GM12878 (cell line): ENCODE measurements at regions not wholly inside any gene's neighbourhood (a gene's known extent, or its start where the extent isn't known, plus 50 kb on each side); places are given as distances from the start of the nearest gene placed in this dataset.

ENCODE experiments used
- ATAC-seq: fragments of 200-7000 bp; cut with Tn5 transposase; 3 replicates; pipeline ENCODE4 v1.9.1; 2020; ENCODE audit warnings: mild to moderate bottlenecking, moderate library complexity
- BruUV-seq: library from RNA; stranded (reverse); fragments of 400-500 nt; replicated peaks from 2 replicates; lab custom pipeline; 2021; lab: Mats Ljungman, UMichigan
- CTCF ChIA-PET: fragments of 300-600 bp; sonication (Branson Sonifier 250); formaldehyde crosslinking; extraction: SDS; loops from one replicate; lab custom pipeline; 2021; ENCODE audit warnings: inconsistent platforms; lab: Yijun Ruan, JAX
- POLR2A ChIA-PET: fragments of 350-600 bp; formaldehyde crosslinking; extraction: SDS; loops from one replicate; lab custom pipeline; 2021; ENCODE audit warnings: inconsistent platforms; lab: Charles Lee
- RAD21 ChIA-PET: fragments of 300-600 bp; sonication (Branson Sonifier 250); formaldehyde crosslinking; loops from one replicate; lab custom pipeline; 2023; ENCODE audit warnings: antibody characterized with exemption; ENCODE audit not compliant: unreplicated experiment; lab: Charles Lee
- SMC1A ChIA-PET: fragments of 300-600 bp; sonication (Branson Sonifier 250); formaldehyde crosslinking; loops from one replicate; lab custom pipeline; 2023; ENCODE audit not compliant: unreplicated experiment, uncharacterized antibody; lab: Charles Lee
- DNase-seq: peaks from one replicate; pipeline ENCODE4 v3.0.0-alpha.2; 2011; ENCODE audit warnings: low read depth, low spot score
- FAIRE-seq: peaks from 3 replicates; lab custom pipeline; 2011; peaks lifted over from hg19 to GRCh38; lab: Jason Lieb, UNC
- H2AFZ ChIP-seq: 2 replicates; pipeline ENCODE4 v1.6.0; 2011; ENCODE audit warnings: low read depth, low read length, control low read depth; ENCODE audit not compliant: control insufficient read depth
- H3K27ac ChIP-seq: 2 replicates; pipeline ENCODE4 v1.5.1; 2011; ENCODE audit warnings: control low read depth; ENCODE audit not compliant: control insufficient read depth, insufficient read depth
- H3K27me3 ChIP-seq, 2 experiments: replicated peaks in 1 of 2; 2 replicates each; pipeline versions ENCODE4 v1.6.0 to v1.6.1; 2011; ENCODE audit warnings: low read length in 1 of 2; ENCODE audit not compliant: control insufficient read depth in 2 of 2, insufficient read depth in 2 of 2
- H3K36me3 ChIP-seq, 2 experiments: 2 replicates each; pipeline ENCODE4 v1.5.1; 2011; ENCODE audit warnings: low read length in 1 of 2; ENCODE audit not compliant: control insufficient read depth in 2 of 2, insufficient read depth in 2 of 2
- H3K4me1 ChIP-seq: 2 replicates; pipeline ENCODE4 v1.6.1; 2011; ENCODE audit warnings: mild to moderate bottlenecking, low read length, moderate library complexity, mixed read lengths; ENCODE audit not compliant: control insufficient read depth, insufficient read depth
- H3K4me2 ChIP-seq: 2 replicates; pipeline ENCODE4 v1.6.0; 2011; ENCODE audit warnings: control low read depth; ENCODE audit not compliant: control insufficient read depth, insufficient read depth
- H3K4me3 ChIP-seq: fragments of 200-600 bp; sonication (generic); 2 replicates; pipeline ENCODE4 v1.5.1; 2016
- H3K79me2 ChIP-seq: 2 replicates; pipeline ENCODE4 v1.6.0; 2011; ENCODE audit warnings: low read length; ENCODE audit not compliant: control insufficient read depth, insufficient read depth
- H3K9ac ChIP-seq: 2 replicates; pipeline ENCODE4 v1.8.0; 2011; ENCODE audit warnings: low read length, control low read depth, mixed read lengths; ENCODE audit not compliant: control insufficient read depth, insufficient read depth
- H3K9me3 ChIP-seq: replicated peaks from 3 replicates; pipeline ENCODE4 v1.5.1; 2011; ENCODE audit warnings: mild to moderate bottlenecking, low read length; ENCODE audit not compliant: control insufficient read depth, insufficient read depth
- H4K20me1 ChIP-seq: 2 replicates; pipeline ENCODE4 v1.6.0; 2011; ENCODE audit not compliant: control insufficient read depth, insufficient read depth
- CBX3 ChIP-seq: fragments of 200-600 bp; sonication (generic); IDR thresholded peaks from 2 replicates; pipeline ENCODE4 v1.6.1; 2016; ENCODE audit warnings: low read depth, borderline replicate concordance
- CHD4 ChIP-seq: fragments of 200-600 bp; sonication (generic); IDR thresholded peaks from 2 replicates; pipeline ENCODE4 v1.6.1; 2016; ENCODE audit warnings: mild to moderate bottlenecking
- CREM ChIP-seq: IDR thresholded peaks from 2 replicates; pipeline ENCODE4 v1.6.1; 2014; ENCODE audit warnings: antibody characterized with exemption, low read depth
- ETV6 ChIP-seq, 2 experiments: fragments of 450-650 bp in 1 of 2; IDR thresholded peaks in 1 of 2; conservative IDR thresholded peaks in 1 of 2; 2 replicates each; pipeline ENCODE4 v1.6.1; 2014; ENCODE audit warnings: antibody characterized with exemption in 1 of 2, borderline replicate concordance in 1 of 2, low read depth in 1 of 2, mild to moderate bottlenecking in 1 of 2, moderate library complexity in 1 of 2
- FOS ChIP-seq: IDR thresholded peaks from 3 replicates; pipeline ENCODE4 v1.6.1; 2011; ENCODE audit warnings: borderline replicate concordance; ENCODE audit not compliant: insufficient read length; ENCODE audit errors: extremely low read depth
- HDAC6 ChIP-seq: fragments of 200-600 bp; sonication (generic); IDR thresholded peaks from one replicate; pipeline ENCODE4 v1.8.0; 2017; ENCODE audit warnings: antibody characterized with exemption; ENCODE audit not compliant: unreplicated experiment
- KAT2A ChIP-seq: conservative IDR thresholded peaks from 2 replicates; pipeline ENCODE4 v1.6.1; 2011; ENCODE audit warnings: low read depth, low read length; ENCODE audit not compliant: control insufficient read depth
- NBN ChIP-seq: fragments of 450-650 bp; IDR thresholded peaks from 2 replicates; pipeline ENCODE4 v1.6.1; 2016
- SMC3 ChIP-seq: IDR thresholded peaks from 2 replicates; pipeline ENCODE4 v1.6.1; 2011; ENCODE audit warnings: low read length, improper control_type of control experiment, borderline replicate concordance
- TCF7 ChIP-seq: IDR thresholded peaks from 2 replicates; pipeline ENCODE4 v1.6.1; 2014; ENCODE audit warnings: antibody characterized with exemption, borderline replicate concordance
- WGBS: methylation state at CpG from one replicate; pipeline ENCODE4 v1.1.6; 2016; ENCODE audit warnings: low lambda C conversion rate; ENCODE audit not compliant: insufficient replicate concordance, insufficient coverage; ENCODE audit errors: missing lambda C conversion rate; 5-methylcytosine and 5-hydroxymethylcytosine counted together
- in situ Hi-C: fragments of 300-500 bp; cut with MboI; formaldehyde crosslinking; loops from 9 replicates; pipeline ENCODE4 v1.14.3; 2018; ENCODE audit warnings: mixed read lengths
- intact Hi-C: fragments of 100-400 bp; cut with micrococcal nuclease; formaldehyde crosslinking; loops from one replicate; pipeline ENCODE4 v1.14.2; 2022; ENCODE audit not compliant: unreplicated experiment
- TF ChIP-seq, protein P1 (sequence below): IDR thresholded peaks from 2 replicates; pipeline ENCODE4 v1.6.1; 2012; ENCODE audit warnings: low read length, inconsistent platforms
- TF ChIP-seq, protein P2 (sequence below): fragments of 450-650 bp; IDR thresholded peaks from 2 replicates; pipeline ENCODE4 v1.6.1; 2014; ENCODE audit warnings: mild to moderate bottlenecking

DNA sequence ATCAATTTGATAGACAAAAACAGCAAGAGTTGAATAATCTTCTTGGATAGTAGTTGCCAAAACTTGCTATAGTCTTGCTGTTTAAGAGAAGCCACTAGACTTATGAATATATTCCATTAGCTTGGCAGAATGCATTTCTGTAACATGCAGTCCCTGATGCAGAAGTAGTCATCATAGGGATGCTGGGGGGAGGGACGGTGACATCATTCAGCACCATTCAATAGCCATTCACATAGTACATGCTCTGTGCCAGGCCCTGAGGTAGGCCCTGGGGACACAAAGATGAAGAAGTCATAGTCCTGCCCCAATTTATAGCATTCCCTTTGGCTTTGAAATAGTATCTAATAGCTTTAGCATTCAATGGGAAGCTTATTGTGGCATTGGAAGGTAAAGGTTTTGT lies 185.5 kb upstream of the AFF2 start:
- H4K20me1 ChIP-seq: no peaks in the 10 kb centered on the region
- H3K9me3 ChIP-seq: no peaks in the 10 kb centered on the region
- H3K27me3 ChIP-seq: no peaks in the 10 kb centered on the region
- SMC1A ChIA-PET: no interaction called here
- H3K36me3 ChIP-seq: no peaks in the 10 kb centered on the region
- BruUV-seq: no TSS peak
- no peak for DNase-seq
- RAD21 ChIA-PET: no interaction called here
- CTCF ChIA-PET: no interaction called here
- no peak overlapping the region for H2AFZ ChIP-seq
- in situ Hi-C loops (no loop called here), intact Hi-C loops (no loop called here)
- no peaks in the 10 kb centered on the region for H3K4me1 ChIP-seq
- ATAC-seq: no peak
- H3K27ac ChIP-seq: no peak overlapping the region
- H3K4me3 ChIP-seq: no peak overlapping the region
- WGBS: 88% methylated on average over 1 of the region's 1 CpG
- POLR2A ChIA-PET: no interaction called here
- no peak overlapping the region for H3K4me2 ChIP-seq
- H3K79me2 ChIP-seq: no peaks in the 10 kb centered on the region
- H3K9ac ChIP-seq: no peak overlapping the region
- no peak for FAIRE-seq
- TF ChIP-seq ETV6 (conservative IDR thresholded peaks at IDR 0.05 in 1 of 2, IDR thresholded peaks at IDR 0.05 in 1 of 2; ENCODE audit: borderline replicate concordance in 1 of 2, low read depth in 1 of 2) (no peak), TCF7 (no peak), NBN (no peak), HDAC6 (no peak), CBX3 (no peak), CHD4 (no peak), KAT2A (no peak), FOS (no peak), SMC3 (no peak), CREM (no peak)
- TF ChIP-seq, protein P1, sequence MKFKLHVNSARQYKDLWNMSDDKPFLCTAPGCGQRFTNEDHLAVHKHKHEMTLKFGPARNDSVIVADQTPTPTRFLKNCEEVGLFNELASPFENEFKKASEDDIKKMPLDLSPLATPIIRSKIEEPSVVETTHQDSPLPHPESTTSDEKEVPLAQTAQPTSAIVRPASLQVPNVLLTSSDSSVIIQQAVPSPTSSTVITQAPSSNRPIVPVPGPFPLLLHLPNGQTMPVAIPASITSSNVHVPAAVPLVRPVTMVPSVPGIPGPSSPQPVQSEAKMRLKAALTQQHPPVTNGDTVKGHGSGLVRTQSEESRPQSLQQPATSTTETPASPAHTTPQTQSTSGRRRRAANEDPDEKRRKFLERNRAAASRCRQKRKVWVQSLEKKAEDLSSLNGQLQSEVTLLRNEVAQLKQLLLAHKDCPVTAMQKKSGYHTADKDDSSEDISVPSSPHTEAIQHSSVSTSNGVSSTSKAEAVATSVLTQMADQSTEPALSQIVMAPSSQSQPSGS: no peak
- TF ChIP-seq, protein P2, sequence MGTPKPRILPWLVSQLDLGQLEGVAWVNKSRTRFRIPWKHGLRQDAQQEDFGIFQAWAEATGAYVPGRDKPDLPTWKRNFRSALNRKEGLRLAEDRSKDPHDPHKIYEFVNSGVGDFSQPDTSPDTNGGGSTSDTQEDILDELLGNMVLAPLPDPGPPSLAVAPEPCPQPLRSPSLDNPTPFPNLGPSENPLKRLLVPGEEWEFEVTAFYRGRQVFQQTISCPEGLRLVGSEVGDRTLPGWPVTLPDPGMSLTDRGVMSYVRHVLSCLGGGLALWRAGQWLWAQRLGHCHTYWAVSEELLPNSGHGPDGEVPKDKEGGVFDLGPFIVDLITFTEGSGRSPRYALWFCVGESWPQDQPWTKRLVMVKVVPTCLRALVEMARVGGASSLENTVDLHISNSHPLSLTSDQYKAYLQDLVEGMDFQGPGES: no peak
